Astrocyte of the hippocampus (primary cell): ENCODE measurements at regions not wholly inside any gene's neighbourhood (a gene's known extent, or its start where the extent isn't known, plus 50 kb on each side); places are given as distances from the start of the nearest gene placed in this dataset.
A peak's percentile ranks its signal among the peaks of the same experiment; 100 is the strongest.

Source experiments
- DNase-seq: peaks from one replicate; pipeline ENCODE4 v3.0.0; 2011; ENCODE audit warnings: low read depth, low spot score

GRCh38 chrX:7223271-7223670 lies 75.3 kb upstream of the PUDP start:
- DNase-seq: no peak

DNA sequence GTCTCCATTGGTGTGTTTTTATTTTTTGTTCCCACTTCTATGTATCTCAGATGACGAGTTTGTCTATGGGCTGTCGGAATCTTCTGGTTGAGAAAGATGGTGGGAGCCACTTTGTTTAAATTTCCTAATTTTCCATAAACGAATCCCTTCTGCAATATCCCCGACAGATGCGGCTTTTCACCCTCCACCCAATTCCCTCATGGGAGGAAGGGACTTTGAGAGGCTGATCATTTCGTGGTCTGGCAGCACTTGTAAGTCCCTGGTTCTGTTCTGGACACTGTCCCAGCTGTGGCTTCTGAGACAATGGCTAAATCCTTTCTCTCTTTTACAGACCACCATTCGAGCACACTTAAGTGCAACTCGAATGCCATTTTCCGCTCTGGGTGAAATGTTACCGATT lies 72.2 kb upstream of the PUDP start:
- DNase-seq: no peak

GRCh38 chrX:7219153-7219705 lies 71.3 kb upstream of the PUDP start:
- no peak for DNase-seq

DNA sequence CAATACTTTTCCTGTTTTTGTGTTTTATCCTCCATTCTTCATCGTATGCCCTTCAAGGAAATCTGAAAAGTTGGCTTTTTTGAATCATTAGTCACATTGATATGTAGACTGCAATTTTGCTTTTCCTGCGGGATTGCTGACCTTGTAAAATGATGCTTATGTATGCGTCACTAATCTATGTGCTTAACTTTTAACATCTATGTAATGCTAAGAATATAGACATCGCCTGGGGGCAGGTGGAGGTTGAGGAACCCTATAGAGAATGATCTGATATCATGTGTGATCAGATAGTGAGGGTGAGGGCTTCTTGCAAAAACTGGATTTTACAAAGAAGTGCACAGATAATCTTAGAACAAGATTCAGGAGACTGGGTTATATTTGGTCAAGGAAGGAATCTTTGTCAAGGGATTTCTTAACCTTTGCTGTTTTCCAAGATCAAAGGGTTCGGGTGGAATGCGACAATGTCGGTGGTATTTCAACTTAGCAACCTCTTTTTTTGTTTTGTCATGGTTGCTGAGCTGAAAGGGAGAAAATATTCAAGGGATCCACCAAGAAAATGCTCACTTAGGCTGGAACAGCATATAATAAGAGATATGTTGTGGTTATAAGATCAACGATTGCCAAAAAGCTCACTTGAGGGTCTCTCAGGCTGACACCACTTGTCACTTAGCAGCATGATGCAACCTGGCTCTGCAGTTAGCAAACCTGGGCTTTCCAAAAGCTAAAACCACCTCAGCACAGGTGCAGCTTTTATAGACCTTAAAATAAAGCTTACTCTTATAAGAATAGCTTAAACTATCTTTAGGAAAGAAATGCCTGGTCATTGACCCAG lies 70.6 kb upstream of the PUDP start:
- no peak for DNase-seq

GRCh38 chrX:7216981-7217587 lies 69.1 kb upstream of the PUDP start:
- no peak for DNase-seq

DNA sequence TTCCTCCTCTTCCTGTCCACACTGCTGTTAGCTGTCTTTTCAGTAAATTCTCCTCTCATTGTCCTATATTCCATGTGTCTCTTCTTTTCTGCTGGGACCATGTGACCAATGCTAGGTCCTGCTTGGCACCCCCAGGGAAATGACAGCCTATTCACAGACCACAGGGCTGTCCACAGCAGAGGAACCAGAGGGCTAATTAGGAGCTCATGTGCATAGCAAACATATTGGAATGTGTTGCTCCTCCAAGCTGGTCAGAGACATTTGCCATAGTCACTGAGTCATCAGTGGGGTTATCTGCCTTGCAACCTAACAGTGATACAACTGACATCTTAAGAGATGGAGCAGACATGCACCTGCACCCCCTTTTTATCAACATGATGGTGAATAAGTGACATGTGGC lies 67.9 kb upstream of the PUDP start:
- DNase-seq: peak; percentile 30

DNA sequence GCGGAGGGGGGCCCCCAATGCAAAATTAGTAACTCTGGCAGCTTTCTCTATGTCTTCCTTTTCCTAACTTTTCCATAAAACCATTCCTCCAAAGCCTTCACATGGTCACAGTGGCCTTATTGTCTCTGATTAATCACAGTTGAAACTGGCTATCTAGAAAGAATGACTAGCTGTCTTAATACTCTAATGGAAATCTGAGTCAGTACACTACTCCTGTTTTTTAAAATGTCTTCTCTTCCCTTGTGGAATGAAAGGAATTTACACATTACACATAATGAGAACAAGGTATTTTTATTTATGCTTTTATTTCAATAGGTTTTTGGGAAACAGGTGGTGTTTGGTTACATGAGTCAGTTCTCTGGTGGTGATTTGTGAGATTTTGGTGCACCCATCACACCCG lies 66.3 kb upstream of the PUDP start:
- DNase-seq: no peak

GRCh38 chrX:7205037-7205577 lies 57.2 kb upstream of the PUDP start:
- DNase-seq: no peak

DNA sequence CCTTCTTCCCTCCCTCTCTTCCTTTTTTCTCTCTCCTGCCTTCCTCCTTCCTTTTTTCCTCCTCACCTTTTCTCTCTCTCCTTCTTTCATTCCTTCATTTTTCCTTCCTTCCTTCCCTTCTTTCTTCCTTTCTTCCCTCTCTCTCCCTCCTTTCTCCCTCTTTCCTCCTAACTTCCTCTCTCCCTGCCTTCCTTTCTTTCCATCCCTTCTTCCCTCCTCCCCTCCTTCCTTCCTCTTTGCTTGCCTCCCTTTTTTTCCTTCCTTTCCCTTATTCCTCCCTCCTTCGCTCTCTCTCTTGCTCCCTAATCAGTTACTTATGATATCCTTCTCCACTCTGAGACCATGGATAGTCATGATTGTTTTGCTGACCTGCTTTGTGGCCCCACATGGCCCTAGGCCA lies 56.7 kb upstream of the PUDP start:
- DNase-seq: no peak

- DNase-seq: no peak
Observed at GRCh38 chrX:7202206-7202605, 54.3 kb upstream of the PUDP start.

DNA sequence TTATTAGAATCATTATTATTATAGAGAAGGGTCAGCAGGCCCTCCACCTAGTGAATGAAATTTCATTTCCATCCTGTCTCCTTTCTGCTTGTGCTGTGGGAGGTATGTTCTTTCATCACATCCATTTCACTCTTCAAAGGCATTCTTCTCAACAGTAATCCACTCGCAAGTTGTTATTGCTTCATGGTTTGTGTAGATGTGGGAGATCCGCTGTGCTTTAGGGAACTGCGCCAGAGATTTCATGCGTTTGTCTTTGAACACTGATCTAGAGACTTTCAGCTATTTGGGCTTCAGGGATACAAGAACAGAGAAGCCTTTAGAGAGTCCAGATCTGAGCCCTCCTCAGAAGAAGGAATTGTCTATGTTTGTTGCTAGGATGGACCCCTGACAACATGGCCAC lies 53.5 kb upstream of the PUDP start:
- DNase-seq: no peak

DNA sequence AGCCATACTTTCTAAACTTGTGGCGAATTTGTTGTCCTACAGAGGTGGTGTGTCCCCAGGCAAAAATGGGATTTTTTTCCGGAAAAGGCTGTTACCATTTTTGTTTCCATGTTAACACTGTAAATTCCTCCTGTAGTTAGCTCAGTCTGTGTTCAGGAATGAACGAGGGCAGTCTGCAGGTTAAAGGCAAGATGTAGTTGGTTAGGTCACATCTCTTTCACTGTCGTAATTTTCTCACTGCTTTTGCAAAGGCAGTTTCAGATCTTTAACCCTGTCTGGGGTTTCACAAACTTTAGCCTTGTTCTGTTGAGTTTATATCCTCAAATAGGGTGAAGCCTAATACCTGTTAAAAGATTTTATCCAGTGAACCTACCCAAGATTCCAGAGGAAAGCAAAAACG lies 50.5 kb upstream of the PUDP start:
- DNase-seq: no peak
